ENCODE measurements at regions not wholly inside any gene's neighbourhood (a gene's known extent, or its start where the extent isn't known, plus 50 kb on each side); places are given as distances from the start of the nearest gene placed in this dataset.

DNA sequence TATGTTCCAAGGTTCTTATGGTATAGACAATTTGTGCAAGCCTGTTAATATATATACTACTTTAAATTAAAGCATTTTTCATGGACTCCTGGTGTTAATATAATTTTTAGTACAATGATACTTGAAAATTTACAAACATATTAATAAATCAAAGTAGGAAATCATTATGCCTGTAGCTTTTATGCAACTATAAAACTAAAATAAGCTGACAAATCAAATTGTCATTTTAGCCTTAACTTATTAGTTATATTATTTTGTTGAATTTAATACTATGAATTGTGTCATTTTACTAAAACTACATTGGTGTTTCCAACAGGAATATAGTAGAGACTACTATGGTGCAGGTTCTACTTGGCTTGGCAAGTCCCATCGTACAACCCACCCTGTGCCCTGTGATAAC, 96.0 kb downstream of the MED10 start:
- no peak for TF ChIP-seq POLR2AphosphoS5 (IDR thresholded peaks at IDR 0.05; ENCODE audit: low read depth, low read length)
- no peak for TF ChIP-seq POLR2A (IDR thresholded peaks at IDR 0.05; ENCODE audit: low read depth, low read length)

Measured in GM12892 (cell line).